HepG2 (cell line): ENCODE measurements at regions not wholly inside any gene's neighbourhood (a gene's known extent, or its start where the extent isn't known, plus 50 kb on each side); places are given as distances from the start of the nearest gene placed in this dataset.

ENCODE experiments used
- ATAC-seq: fragments of 200-7000 bp; cut with Tn5 transposase; 3 replicates; pipeline ENCODE4 v1.9.1; 2020; ENCODE audit warnings: mild to moderate bottlenecking, moderate library complexity
- BruUV-seq: library from RNA; stranded (reverse); fragments of 400-500 nt; replicated peaks from 2 replicates; lab custom pipeline; 2021; lab: Mats Ljungman, UMichigan
- CTCF ChIA-PET: fragments of 300-600 bp; formaldehyde crosslinking; extraction: SDS; loops from one replicate; lab custom pipeline; 2021; ENCODE audit warnings: low total read pairs, inconsistent platforms, low intra/inter-chr PET ratio; lab: Yijun Ruan, JAX
- POLR2A ChIA-PET: fragments of 350-600 bp; sonication (Branson Sonifier 250); formaldehyde crosslinking; loops from one replicate; lab custom pipeline; 2020; ENCODE audit warnings: antibody characterized with exemption, inconsistent platforms; lab: Yijun Ruan, JAX
- DNase-seq: peaks from one replicate; pipeline ENCODE4 v3.0.0-alpha.2; 2015; ENCODE audit warnings: low spot score
- FAIRE-seq: peaks from 3 replicates; lab custom pipeline; 2011; peaks lifted over from hg19 to GRCh38; lab: Jason Lieb, UNC
- H2AFZ ChIP-seq: one replicate; pipeline ENCODE4 v1.6.1; 2011; ENCODE audit warnings: low read length, inconsistent platforms
- H3K27ac ChIP-seq: fragments of 300-600 bp; 3 replicates; pipeline ENCODE4 v1.8.0; 2011; ENCODE audit warnings: mixed run types, mild to moderate bottlenecking, mixed read lengths, low read length, inconsistent platforms; ENCODE audit not compliant: insufficient read depth; ENCODE audit errors: extremely low read length
- H3K27me3 ChIP-seq, 2 experiments: fragments of 200-600 bp in 1 of 2; 2 replicates in 1 of 2; 3 replicates in 1 of 2; pipeline versions ENCODE4 v1.6.0 to v1.8.0; 2011; ENCODE audit warnings: low read length in 2 of 2, mild to moderate bottlenecking in 2 of 2, moderate library complexity in 2 of 2, inconsistent platforms in 1 of 2; ENCODE audit not compliant: insufficient read depth in 2 of 2, control insufficient read depth in 1 of 2
- H3K36me3 ChIP-seq, 2 experiments: fragments of 200-600 bp in 1 of 2; replicated peaks in 1 of 2; 2 replicates in 1 of 2; 3 replicates in 1 of 2; pipeline versions ENCODE4 v1.5.1 to v1.8.0; 2011; ENCODE audit warnings: low read length in 2 of 2, inconsistent platforms in 1 of 2; ENCODE audit not compliant: insufficient read depth in 2 of 2, control insufficient read depth in 1 of 2
- H3K4me1 ChIP-seq: 2 replicates; pipeline ENCODE4 v1.5.1; 2012; ENCODE audit warnings: low read length, inconsistent platforms; ENCODE audit not compliant: insufficient read depth
- H3K4me2 ChIP-seq: 2 replicates; pipeline ENCODE4 v1.6.0; 2011; ENCODE audit warnings: low read depth, low read length, inconsistent platforms
- H3K4me3 ChIP-seq, 3 experiments: fragments of 200-600 bp in 1 of 3; sonication (generic), shearing (Covaris generic) in 1 of 3; replicated peaks in 1 of 3; 2 replicates each; pipeline ENCODE4 v1.5.1; 2011 to 2016; ENCODE audit warnings: low read length in 3 of 3, inconsistent platforms in 2 of 3, low read depth in 2 of 3, mild to moderate bottlenecking in 2 of 3, control low read depth in 1 of 3, mixed read lengths in 1 of 3; ENCODE audit not compliant: insufficient read depth in 1 of 3
- H3K79me2 ChIP-seq: one replicate; pipeline ENCODE4 v1.6.1; 2011; ENCODE audit warnings: low read length, inconsistent platforms; ENCODE audit not compliant: insufficient read depth
- H3K9ac ChIP-seq: 2 replicates; pipeline ENCODE4 v1.6.0; 2011; ENCODE audit warnings: mild to moderate bottlenecking, low read depth, low read length, inconsistent platforms; ENCODE audit not compliant: insufficient read depth
- H3K9me3 ChIP-seq: 2 replicates; pipeline ENCODE4 v1.5.1; 2012; ENCODE audit warnings: mild to moderate bottlenecking, low read length
- H4K20me1 ChIP-seq: 2 replicates; pipeline ENCODE4 v1.6.0; 2011; ENCODE audit warnings: inconsistent platforms, mild to moderate bottlenecking, low read length, moderate library complexity; ENCODE audit not compliant: insufficient read depth
- ASH2L ChIP-seq: fragments of 300-600, 200-600 bp; sonication (generic); IDR thresholded peaks from 2 replicates; pipeline ENCODE4 v1.7.0; 2017; ENCODE audit warnings: low read depth, mild to moderate bottlenecking, moderate library complexity, mixed read lengths, low read length; ENCODE audit not compliant: insufficient read length
- HBP1 ChIP-seq: IDR thresholded peaks from 2 replicates; pipeline ENCODE4 v1.6.1; 2016; ENCODE audit warnings: low read depth, control low read depth
- HNRNPK ChIP-seq: fragments of 200-400 bp; formaldehyde crosslinking; IDR thresholded peaks from 2 replicates; pipeline ENCODE4 v1.6.1; 2018; ENCODE audit warnings: low read length, low read depth, moderate library complexity, mild to moderate bottlenecking; ENCODE audit not compliant: poor library complexity, severe bottlenecking
- STAT5B ChIP-seq: sonication (generic); formaldehyde crosslinking; IDR thresholded peaks from 2 replicates; pipeline ENCODE4 v1.4.0; 2020; ENCODE audit warnings: missing genetic modification reagents
- ZC3H4 ChIP-seq: sonication (generic); formaldehyde crosslinking; IDR thresholded peaks from 2 replicates; pipeline ENCODE4 v1.4.0; 2020; ENCODE audit warnings: missing genetic modification reagents, borderline replicate concordance
- ZNF232 ChIP-seq: sonication (generic); formaldehyde crosslinking; IDR thresholded peaks from 2 replicates; pipeline ENCODE4 v1.4.0; 2020; ENCODE audit warnings: missing genetic modification reagents, borderline replicate concordance
- ZNF281 ChIP-seq: sonication (generic); formaldehyde crosslinking; IDR thresholded peaks from 2 replicates; pipeline ENCODE4 v1.4.0; 2020; ENCODE audit warnings: missing genetic modification reagents, borderline replicate concordance
- ZNF597 ChIP-seq: sonication (generic); formaldehyde crosslinking; IDR thresholded peaks from 2 replicates; pipeline ENCODE4 v1.5.0; 2020; ENCODE audit warnings: missing genetic modification reagents
- ZNF724P ChIP-seq: sonication (generic); formaldehyde crosslinking; IDR thresholded peaks from 2 replicates; pipeline ENCODE4 v1.8.0; 2022; ENCODE audit warnings: missing genetic modification reagents, borderline replicate concordance
- ZNF776 ChIP-seq: sonication (generic); formaldehyde crosslinking; IDR thresholded peaks from 2 replicates; pipeline ENCODE4 v1.4.0; 2020; ENCODE audit warnings: mild to moderate bottlenecking, missing genetic modification reagents
- WGBS: methylation state at CpG from one replicate; pipeline ENCODE4 v1.1.6; 2017; ENCODE audit warnings: low lambda C conversion rate; 5-methylcytosine and 5-hydroxymethylcytosine counted together
- in situ Hi-C: cut with HindIII; loops from 2 replicates; pipeline ENCODE4 v1.10.0; 2017; ENCODE audit warnings: low pct_unique_long_range_greater_than_20kb; ENCODE audit not compliant: extremely low pct_ligation_motif_present
- intact Hi-C: fragments of 100-400 bp; cut with micrococcal nuclease; formaldehyde crosslinking; loops from one replicate; pipeline ENCODE4 v1.10.0; 2022; ENCODE audit not compliant: unreplicated experiment

GRCh38 chr7:46356371-46356770, 435.3 kb upstream of the IGFBP3 start (continued):
- TF ChIP-seq ZNF281 (CRISPR knock-in tag) (no peak), ZNF232 (CRISPR knock-in tag) (no peak)
- TF ChIP-seq, all 625 proteins: peak for 0

- no peak for DNase-seq
- H3K4me3 ChIP-seq = no peak overlapping the region
- ATAC-seq = no peak
- no peak overlapping the region for H2AFZ ChIP-seq
- H3K4me1 ChIP-seq = no peaks in the 10 kb centered on the region
- no peaks in the 10 kb centered on the region for H3K79me2 ChIP-seq
- H3K4me2 ChIP-seq = no peak overlapping the region
- H3K9me3 ChIP-seq = no peaks in the 10 kb centered on the region
- POLR2A ChIA-PET = no interaction called here
- TF ChIP-seq ASH2L (no peak), ZNF724P (CRISPR knock-in tag) (no peak), ZNF597 (CRISPR knock-in tag) (no peak), HNRNPK (no peak), STAT5B (no peak), ZNF776 (CRISPR knock-in tag) (no peak), HBP1 (CRISPR knock-in tag) (no peak), ZC3H4 (CRISPR knock-in tag) (no peak)
- no peak overlapping the region for H3K27ac ChIP-seq
- no peaks in the 10 kb centered on the region for H3K36me3 ChIP-seq
- in situ Hi-C loops (no loop called here), intact Hi-C loops (no loop called here)
- H3K9ac ChIP-seq = no peak overlapping the region
- CTCF ChIA-PET = no interaction called here
- no peak for FAIRE-seq
- H3K27me3 ChIP-seq = peaks cover 0 to 2% of the 10 kb centered on the region in 2 experiments; a peak in 1 of 5 replicates
- no peaks in the 10 kb centered on the region for H4K20me1 ChIP-seq
- 3% methylated on average over 4 of the region's 4 CpGs for WGBS
- BruUV-seq = no TSS peak
Measured at GRCh38 chr7:46355331-46355730, 434.3 kb upstream of the IGFBP3 start.
